Panc1 (cell line): ENCODE measurements at regions not wholly inside any gene's neighbourhood (a gene's known extent, or its start where the extent isn't known, plus 50 kb on each side); places are given as distances from the start of the nearest gene placed in this dataset.

Experiments
- ATAC-seq: fragments of 200-7000 bp; cut with Tn5 transposase; 2 replicates; pipeline ENCODE4 v1.9.1; 2020; ENCODE audit warnings: mild to moderate bottlenecking, moderate library complexity
- BruUV-seq: library from RNA; stranded (reverse); fragments of 400-500 nt; replicated peaks from 2 replicates; lab custom pipeline; 2021; lab: Mats Ljungman, UMichigan
- CTCF ChIA-PET: fragments of 300-600 bp; sonication (Branson Sonifier 250); formaldehyde crosslinking; loops from one replicate; lab custom pipeline; 2022; ENCODE audit warnings: antibody characterized with exemption; lab: Charles Lee
- POLR2A ChIA-PET: fragments of 300-600 bp; sonication (Branson Sonifier 250); formaldehyde crosslinking; loops from one replicate; lab custom pipeline; 2022; ENCODE audit warnings: antibody characterized with exemption; lab: Charles Lee
- DNase-seq: peaks from one replicate; pipeline ENCODE4 v3.0.0-alpha.2; 2010; ENCODE audit warnings: low read depth, low spot score
- H3K27ac ChIP-seq: 2 replicates; pipeline ENCODE4 v1.5.1; 2011; ENCODE audit warnings: mild to moderate bottlenecking, low read length, inconsistent platforms
- H3K27me3 ChIP-seq: fragments of 200-500 bp; sonication (Bioruptor generic); 2 replicates; pipeline ENCODE4 v1.6.0; 2014; ENCODE audit warnings: low read length, inconsistent platforms; ENCODE audit not compliant: control insufficient read depth, insufficient read depth
- H3K36me3 ChIP-seq: fragments of 200-500 bp; sonication (Bioruptor generic); 2 replicates; pipeline ENCODE4 v1.5.1; 2014; ENCODE audit warnings: inconsistent platforms, mild to moderate bottlenecking, low read length, moderate library complexity; ENCODE audit not compliant: control insufficient read depth, insufficient read depth
- H3K4me1 ChIP-seq: 2 replicates; pipeline ENCODE4 v1.5.1; 2011; ENCODE audit warnings: inconsistent platforms, mild to moderate bottlenecking, low read length, moderate library complexity; ENCODE audit not compliant: control insufficient read depth, insufficient read depth
- H3K4me3 ChIP-seq, 2 experiments: 2 replicates each; pipeline ENCODE4 v1.5.1; 2011 to 2012; ENCODE audit warnings: low read depth in 2 of 2, low read length in 2 of 2, mild to moderate bottlenecking in 2 of 2, inconsistent platforms in 1 of 2, moderate library complexity in 1 of 2
- H3K9me3 ChIP-seq: fragments of 200-500 bp; sonication (Bioruptor generic); 2 replicates; pipeline ENCODE4 v1.5.1; 2014; ENCODE audit warnings: low read depth, mild to moderate bottlenecking, inconsistent platforms, low read length, moderate library complexity; ENCODE audit not compliant: control insufficient read depth, insufficient read depth
- POLR2AphosphoS5 ChIP-seq: IDR thresholded peaks from 2 replicates; pipeline ENCODE4 v1.6.1; 2012; ENCODE audit warnings: mild to moderate bottlenecking, low read depth, low read length, moderate library complexity
- SIN3A ChIP-seq: IDR thresholded peaks from 2 replicates; pipeline ENCODE4 v1.6.1; 2012; ENCODE audit warnings: low read depth, mild to moderate bottlenecking, low read length, moderate library complexity, borderline replicate concordance; ENCODE audit not compliant: insufficient read depth
- TCF7L2 ChIP-seq: IDR thresholded peaks from 2 replicates; pipeline ENCODE4 v1.6.1; 2011; ENCODE audit warnings: mild to moderate bottlenecking, low read depth, low read length, inconsistent platforms
- in situ Hi-C: cut with HindIII; loops from 2 replicates; pipeline ENCODE4 v1.10.0; 2016; ENCODE audit warnings: low sequenced_read_pairs, low pct_unique_long_range_greater_than_20kb
- intact Hi-C: fragments of 100-400 bp; cut with micrococcal nuclease; formaldehyde crosslinking; loops from one replicate; pipeline ENCODE4 v1.10.0; 2022; ENCODE audit not compliant: unreplicated experiment
- TF ChIP-seq, protein P1 (sequence below), 2 experiments: IDR thresholded peaks; 2 replicates each; pipeline ENCODE4 v1.6.1; 2011 to 2012; ENCODE audit warnings: low read depth in 2 of 2, control low read depth in 1 of 2, low read length in 1 of 2, mild to moderate bottlenecking in 1 of 2, moderate library complexity in 1 of 2; ENCODE audit not compliant: insufficient read depth in 1 of 2
- TF ChIP-seq, protein P2 (sequence below): fragments of 450-650 bp; IDR thresholded peaks from 2 replicates; pipeline ENCODE4 v1.5.1; 2017; ENCODE audit warnings: mild to moderate bottlenecking

DNA sequence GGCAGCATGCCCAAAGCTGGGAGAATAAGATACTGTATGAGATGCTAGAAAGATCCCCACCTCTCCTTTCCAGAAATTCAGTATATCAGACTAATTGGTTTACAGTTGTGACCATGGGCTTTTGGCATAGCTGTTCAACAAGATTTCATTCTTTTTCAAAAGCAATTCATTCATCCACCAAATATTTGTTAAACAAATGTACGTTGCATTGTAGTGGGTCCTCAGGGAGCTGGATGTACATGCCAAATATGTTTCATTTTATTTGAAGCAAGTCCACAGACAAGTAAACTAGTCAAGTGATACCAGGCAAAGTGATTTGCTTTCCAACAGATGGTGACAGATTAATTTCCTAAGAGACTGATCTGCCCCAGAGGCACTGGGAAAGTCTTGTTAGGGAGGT is 85.8 kb upstream of the ESR1 start:
- TF ChIP-seq, protein P1, sequence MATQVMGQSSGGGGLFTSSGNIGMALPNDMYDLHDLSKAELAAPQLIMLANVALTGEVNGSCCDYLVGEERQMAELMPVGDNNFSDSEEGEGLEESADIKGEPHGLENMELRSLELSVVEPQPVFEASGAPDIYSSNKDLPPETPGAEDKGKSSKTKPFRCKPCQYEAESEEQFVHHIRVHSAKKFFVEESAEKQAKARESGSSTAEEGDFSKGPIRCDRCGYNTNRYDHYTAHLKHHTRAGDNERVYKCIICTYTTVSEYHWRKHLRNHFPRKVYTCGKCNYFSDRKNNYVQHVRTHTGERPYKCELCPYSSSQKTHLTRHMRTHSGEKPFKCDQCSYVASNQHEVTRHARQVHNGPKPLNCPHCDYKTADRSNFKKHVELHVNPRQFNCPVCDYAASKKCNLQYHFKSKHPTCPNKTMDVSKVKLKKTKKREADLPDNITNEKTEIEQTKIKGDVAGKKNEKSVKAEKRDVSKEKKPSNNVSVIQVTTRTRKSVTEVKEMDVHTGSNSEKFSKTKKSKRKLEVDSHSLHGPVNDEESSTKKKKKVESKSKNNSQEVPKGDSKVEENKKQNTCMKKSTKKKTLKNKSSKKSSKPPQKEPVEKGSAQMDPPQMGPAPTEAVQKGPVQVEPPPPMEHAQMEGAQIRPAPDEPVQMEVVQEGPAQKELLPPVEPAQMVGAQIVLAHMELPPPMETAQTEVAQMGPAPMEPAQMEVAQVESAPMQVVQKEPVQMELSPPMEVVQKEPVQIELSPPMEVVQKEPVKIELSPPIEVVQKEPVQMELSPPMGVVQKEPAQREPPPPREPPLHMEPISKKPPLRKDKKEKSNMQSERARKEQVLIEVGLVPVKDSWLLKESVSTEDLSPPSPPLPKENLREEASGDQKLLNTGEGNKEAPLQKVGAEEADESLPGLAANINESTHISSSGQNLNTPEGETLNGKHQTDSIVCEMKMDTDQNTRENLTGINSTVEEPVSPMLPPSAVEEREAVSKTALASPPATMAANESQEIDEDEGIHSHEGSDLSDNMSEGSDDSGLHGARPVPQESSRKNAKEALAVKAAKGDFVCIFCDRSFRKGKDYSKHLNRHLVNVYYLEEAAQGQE (IDR thresholded peaks at IDR 0.05; ENCODE audit: insufficient read depth in 1 of 2, low read depth in 2 of 2, low read length in 1 of 2) = no peak
- H3K36me3 ChIP-seq = no peaks in the 10 kb centered on the region
- H3K4me1 ChIP-seq = no peaks in the 10 kb centered on the region
- BruUV-seq = no TSS peak
- H3K27ac ChIP-seq = no peak overlapping the region
- H3K27me3 ChIP-seq = no peaks in the 10 kb centered on the region
- intact Hi-C loops = no loop called here
- ChIA-PET POLR2A (no interaction called here), CTCF (no interaction called here)
- ATAC-seq (no peak), DNase-seq (no peak)
- no peak overlapping the region for H3K4me3 ChIP-seq
- H3K9me3 ChIP-seq = no peaks in the 10 kb centered on the region
- in situ Hi-C loops = no loop called here

DNA sequence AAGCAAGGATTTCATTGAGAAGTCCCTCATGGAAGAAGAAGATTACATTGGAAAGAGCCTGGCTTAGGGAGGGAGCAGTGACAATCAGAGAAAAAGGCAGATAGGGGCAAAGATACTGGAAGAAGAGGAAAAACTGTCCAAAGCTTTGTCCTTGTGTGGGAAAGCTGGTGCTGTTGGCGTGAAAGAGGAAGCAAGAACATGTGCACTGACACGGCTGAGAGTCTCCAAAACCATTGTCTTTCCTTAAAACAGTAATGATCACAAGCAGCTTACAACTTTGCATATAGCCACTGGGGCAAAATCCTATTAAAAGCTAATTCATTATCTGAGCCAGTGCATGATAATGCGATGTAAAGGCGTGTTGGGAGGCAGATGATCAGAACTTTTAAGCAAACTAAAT is 85.1 kb upstream of the ESR1 start:
- BruUV-seq = no TSS peak

More for the DNA sequence above, 85.1 kb upstream of the ESR1 start:
- no peaks in the 10 kb centered on the region for H3K9me3 ChIP-seq
- CTCF ChIA-PET = no interaction called here
- intact Hi-C loops (no loop called here), in situ Hi-C loops (no loop called here)
- H3K27ac ChIP-seq = no peak overlapping the region
- TF ChIP-seq, protein P2, sequence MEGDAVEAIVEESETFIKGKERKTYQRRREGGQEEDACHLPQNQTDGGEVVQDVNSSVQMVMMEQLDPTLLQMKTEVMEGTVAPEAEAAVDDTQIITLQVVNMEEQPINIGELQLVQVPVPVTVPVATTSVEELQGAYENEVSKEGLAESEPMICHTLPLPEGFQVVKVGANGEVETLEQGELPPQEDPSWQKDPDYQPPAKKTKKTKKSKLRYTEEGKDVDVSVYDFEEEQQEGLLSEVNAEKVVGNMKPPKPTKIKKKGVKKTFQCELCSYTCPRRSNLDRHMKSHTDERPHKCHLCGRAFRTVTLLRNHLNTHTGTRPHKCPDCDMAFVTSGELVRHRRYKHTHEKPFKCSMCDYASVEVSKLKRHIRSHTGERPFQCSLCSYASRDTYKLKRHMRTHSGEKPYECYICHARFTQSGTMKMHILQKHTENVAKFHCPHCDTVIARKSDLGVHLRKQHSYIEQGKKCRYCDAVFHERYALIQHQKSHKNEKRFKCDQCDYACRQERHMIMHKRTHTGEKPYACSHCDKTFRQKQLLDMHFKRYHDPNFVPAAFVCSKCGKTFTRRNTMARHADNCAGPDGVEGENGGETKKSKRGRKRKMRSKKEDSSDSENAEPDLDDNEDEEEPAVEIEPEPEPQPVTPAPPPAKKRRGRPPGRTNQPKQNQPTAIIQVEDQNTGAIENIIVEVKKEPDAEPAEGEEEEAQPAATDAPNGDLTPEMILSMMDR = no peak
- TF ChIP-seq TCF7L2 = no peak
- no peak for TF ChIP-seq SIN3A
- TF ChIP-seq, protein P1 (IDR thresholded peaks at IDR 0.05; ENCODE audit: insufficient read depth in 1 of 2, low read depth in 2 of 2, low read length in 1 of 2) = no peak
- TF ChIP-seq POLR2AphosphoS5 = no peak
- DNase-seq (no peak), ATAC-seq (no peak)
- no peak overlapping the region for H3K4me3 ChIP-seq
- no peaks in the 10 kb centered on the region for H3K4me1 ChIP-seq
- H3K36me3 ChIP-seq = no peaks in the 10 kb centered on the region
- H3K27me3 ChIP-seq = no peaks in the 10 kb centered on the region
- POLR2A ChIA-PET = no interaction called here
